ACC112 (cell line): ENCODE measurements at regions not wholly inside any gene's neighbourhood (a gene's known extent, or its start where the extent isn't known, plus 50 kb on each side); places are given as distances from the start of the nearest gene placed in this dataset.

Source experiments
- H2AFZ ChIP-seq: fragments of 200-600 bp; sonication (generic); one replicate; pipeline ENCODE4 v1.6.0; 2017; ENCODE audit warnings: antibody characterized with exemption, low read length; ENCODE audit not compliant: unreplicated experiment
- H3K27ac ChIP-seq: fragments of 200-600 bp; sonication (generic); 2 replicates; pipeline ENCODE4 v1.5.1; 2014; ENCODE audit warnings: low read depth, mild to moderate bottlenecking, antibody characterized with exemption, low read length, moderate library complexity
- H3K27me3 ChIP-seq: fragments of 200-600 bp; sonication (generic); 2 replicates; pipeline ENCODE4 v1.6.1; 2014; ENCODE audit warnings: mild to moderate bottlenecking, antibody characterized with exemption, low read length, moderate library complexity, mixed read lengths; ENCODE audit not compliant: insufficient read depth
- H3K36me3 ChIP-seq: fragments of 200-600 bp; sonication (generic); 2 replicates; pipeline ENCODE4 v1.6.1; 2016; ENCODE audit warnings: mild to moderate bottlenecking, antibody characterized with exemption, low read length, moderate library complexity, mixed read lengths; ENCODE audit not compliant: insufficient read depth
- H3K4me1 ChIP-seq: fragments of 200-600 bp; sonication (generic); one replicate; pipeline ENCODE4 v1.6.1; 2016; ENCODE audit warnings: low read length, mixed read lengths; ENCODE audit not compliant: insufficient read depth, unreplicated experiment, control insufficient read depth
- H3K4me3 ChIP-seq: fragments of 200-600 bp; sonication (generic); 2 replicates; pipeline ENCODE4 v1.5.1; 2014; ENCODE audit warnings: mild to moderate bottlenecking, low read depth, low read length
- H3K79me2 ChIP-seq: fragments of 200-600 bp; sonication (generic); one replicate; pipeline ENCODE4 v1.6.0; 2016; ENCODE audit warnings: low read length; ENCODE audit not compliant: control insufficient read depth, unreplicated experiment, insufficient read depth

DNA sequence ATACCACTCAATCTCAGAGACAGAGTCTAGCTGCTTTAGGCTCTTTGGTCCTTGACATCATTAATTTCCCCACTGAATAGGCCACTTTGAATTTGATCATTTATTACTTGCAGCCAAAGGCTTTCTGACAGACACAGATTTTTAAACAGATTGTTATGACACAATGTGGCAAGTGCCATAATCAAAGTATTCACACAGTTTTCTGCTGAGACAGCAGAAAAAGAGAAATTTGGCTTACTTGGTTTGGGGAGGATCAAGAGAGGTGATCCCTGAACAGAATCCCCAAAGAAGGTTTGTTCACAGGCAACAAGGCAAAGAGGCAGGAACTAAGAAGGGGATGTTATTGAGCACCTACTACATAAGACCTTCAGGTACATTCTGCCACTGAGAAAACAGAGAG lies 138.0 kb upstream of the TOP1 start:
- no peaks in the 10 kb centered on the region for H3K27me3 ChIP-seq
- no peaks in the 10 kb centered on the region for H3K36me3 ChIP-seq
- H2AFZ ChIP-seq, result no peak overlapping the region
- H3K4me1 ChIP-seq, result no peaks in the 10 kb centered on the region
- H3K79me2 ChIP-seq, result no peaks in the 10 kb centered on the region
- H3K27ac ChIP-seq, result no peak overlapping the region
- H3K4me3 ChIP-seq, result no peak overlapping the region

DNA sequence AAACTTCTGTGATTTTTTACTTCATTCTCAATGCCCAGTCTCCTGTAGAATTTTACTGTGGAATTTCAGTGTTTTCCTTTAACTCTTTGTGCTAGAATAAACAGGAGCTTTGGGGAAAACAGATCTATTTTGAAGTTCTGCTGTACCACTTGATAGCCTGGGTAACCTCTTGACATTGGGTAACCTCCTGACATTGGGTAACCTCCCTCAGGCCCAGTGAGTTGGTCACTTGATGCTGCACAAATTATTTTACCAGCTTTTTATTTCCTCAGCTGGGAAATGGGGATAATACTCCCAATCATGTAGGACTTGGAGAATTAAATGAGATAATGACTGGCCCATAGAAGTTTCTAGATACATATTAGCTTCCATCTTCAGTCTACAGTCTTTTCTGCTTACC lies 137.3 kb upstream of the TOP1 start:
- H2AFZ ChIP-seq, result no peak overlapping the region
- H3K79me2 ChIP-seq, result no peaks in the 10 kb centered on the region
- no peaks in the 10 kb centered on the region for H3K27me3 ChIP-seq
- no peak overlapping the region for H3K4me3 ChIP-seq
- no peaks in the 10 kb centered on the region for H3K36me3 ChIP-seq
- no peaks in the 10 kb centered on the region for H3K4me1 ChIP-seq
- no peak overlapping the region for H3K27ac ChIP-seq

DNA sequence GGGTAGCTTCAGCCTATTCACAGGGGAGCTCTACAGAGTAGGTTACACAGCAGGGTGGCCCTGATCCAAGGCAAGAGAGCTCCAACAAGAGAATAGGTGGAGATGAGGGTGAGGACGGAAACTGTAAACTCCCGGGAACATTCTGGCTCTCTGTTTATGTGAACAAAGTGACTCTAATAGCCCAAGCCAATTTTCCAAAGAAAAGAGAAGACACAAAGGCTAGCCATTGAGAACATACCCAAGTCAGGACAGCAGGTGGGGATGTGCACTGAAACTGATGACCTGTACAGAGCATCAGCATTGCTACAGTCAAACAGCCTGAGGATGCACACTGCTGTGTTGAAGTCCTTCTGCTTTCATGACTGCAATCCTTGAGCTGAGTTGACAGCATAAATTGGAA lies 136.0 kb upstream of the TOP1 start:
- no peaks in the 10 kb centered on the region for H3K36me3 ChIP-seq
- no peaks in the 10 kb centered on the region for H3K27me3 ChIP-seq
- no peak overlapping the region for H2AFZ ChIP-seq
- H3K4me1 ChIP-seq, result no peaks in the 10 kb centered on the region
- H3K79me2 ChIP-seq, result no peaks in the 10 kb centered on the region
- no peak overlapping the region for H3K4me3 ChIP-seq
- no peak overlapping the region for H3K27ac ChIP-seq

DNA sequence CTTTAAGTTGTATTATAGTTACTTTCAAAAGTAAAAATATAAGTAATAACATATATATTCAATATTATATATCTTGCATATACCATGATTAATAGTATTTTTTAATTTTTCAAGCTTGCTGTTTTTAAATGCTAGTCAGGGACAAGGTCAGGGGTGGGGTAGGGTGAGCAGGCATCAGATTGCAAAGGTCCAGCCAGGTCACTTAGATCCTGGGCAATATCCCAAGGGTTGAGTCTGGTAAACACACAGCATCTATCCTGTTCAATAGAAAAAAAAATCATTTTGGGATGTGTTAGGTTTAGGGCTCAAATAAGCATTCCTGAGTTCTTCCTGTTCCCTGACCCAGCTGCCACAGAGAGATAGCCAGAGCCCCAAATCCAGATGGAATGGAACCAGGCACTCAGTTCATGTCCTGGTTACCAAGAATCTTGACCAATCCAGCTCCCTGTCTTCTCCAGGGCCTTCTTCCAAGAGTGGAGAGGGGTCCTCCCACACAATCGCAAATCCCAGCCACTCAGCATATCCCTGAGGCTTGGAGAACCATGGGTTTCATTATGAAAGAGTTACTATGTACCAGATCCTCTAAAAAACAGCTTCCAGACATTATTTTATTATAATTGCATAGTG lies 134.9 kb upstream of the TOP1 start:
- Histone ChIP-seq H3K4me1 (no peaks in the 10 kb centered on the region), H3K27ac (no peak overlapping the region)

DNA sequence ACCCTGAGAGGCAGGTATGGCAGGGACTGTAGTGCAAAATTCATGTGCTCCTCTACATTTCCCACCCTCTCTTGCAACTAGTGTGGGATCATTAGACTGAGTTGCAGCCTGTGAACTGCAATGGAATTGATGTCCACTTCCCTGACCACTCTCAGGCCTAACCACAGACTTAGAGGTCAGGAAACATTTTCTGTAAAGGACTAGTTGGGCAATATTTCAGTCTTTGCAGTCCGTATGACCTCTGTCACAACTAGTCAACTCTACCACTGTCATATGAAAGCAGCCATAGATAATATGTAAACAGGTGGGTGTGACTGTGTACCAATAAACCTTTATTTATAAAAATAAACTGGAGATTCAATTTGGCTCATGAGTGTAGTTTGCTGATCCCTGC lies 134.4 kb upstream of the TOP1 start:
- Histone ChIP-seq H3K27ac (no peak overlapping the region), H3K36me3 (no peaks in the 10 kb centered on the region), H3K79me2 (no peaks in the 10 kb centered on the region), H3K27me3 (no peaks in the 10 kb centered on the region), H3K4me3 (no peak overlapping the region), H2AFZ (no peak overlapping the region), H3K4me1 (no peaks in the 10 kb centered on the region)

More for the DNA sequence above, 134.9 kb upstream of the TOP1 start:
- no peaks in the 10 kb centered on the region for H3K79me2 ChIP-seq
- no peak overlapping the region for H3K4me3 ChIP-seq
- no peak overlapping the region for H2AFZ ChIP-seq
- no peaks in the 10 kb centered on the region for H3K36me3 ChIP-seq
- H3K27me3 ChIP-seq, result no peaks in the 10 kb centered on the region

GRCh38 chr20:40895182-40895581 lies 133.4 kb upstream of the TOP1 start:
- Histone ChIP-seq H3K79me2 (no peaks in the 10 kb centered on the region), H3K4me1 (no peaks in the 10 kb centered on the region), H3K36me3 (no peaks in the 10 kb centered on the region), H2AFZ (no peak overlapping the region), H3K27me3 (no peaks in the 10 kb centered on the region), H3K27ac (no peak overlapping the region), H3K4me3 (no peak overlapping the region)

- no peaks in the 10 kb centered on the region for H3K4me1 ChIP-seq
- no peaks in the 10 kb centered on the region for H3K36me3 ChIP-seq
- no peak overlapping the region for H3K4me3 ChIP-seq
- H3K27me3 ChIP-seq, result no peaks in the 10 kb centered on the region
- H3K79me2 ChIP-seq, result no peaks in the 10 kb centered on the region
- no peak overlapping the region for H3K27ac ChIP-seq
- no peak overlapping the region for H2AFZ ChIP-seq
Measured at GRCh38 chr20:40896814-40897700, 131.6 kb upstream of the TOP1 start.

DNA sequence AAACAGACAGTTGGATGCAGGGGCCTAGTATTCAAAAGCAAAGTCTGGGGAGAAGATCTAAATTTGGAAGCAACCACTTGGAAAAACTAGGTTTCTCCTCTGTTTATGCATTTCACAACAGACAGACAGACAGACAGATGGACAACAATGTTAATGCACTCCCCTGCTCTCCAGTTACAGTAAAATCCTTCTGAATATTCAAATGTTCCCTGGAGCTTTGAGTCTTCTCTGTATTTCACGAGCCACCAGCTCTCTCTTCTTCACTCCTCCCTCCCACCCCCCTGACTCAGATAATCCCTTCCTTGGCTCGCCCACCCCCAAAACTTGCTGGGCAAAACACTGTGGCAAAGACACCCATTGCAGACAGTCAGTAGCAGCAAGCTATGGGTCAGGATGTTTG lies 129.3 kb upstream of the TOP1 start:
- no peaks in the 10 kb centered on the region for H3K4me1 ChIP-seq
- no peak overlapping the region for H3K4me3 ChIP-seq
- H3K36me3 ChIP-seq, result no peaks in the 10 kb centered on the region
- no peaks in the 10 kb centered on the region for H3K79me2 ChIP-seq
- H3K27ac ChIP-seq, result no peak overlapping the region
- H2AFZ ChIP-seq, result no peak overlapping the region
- no peaks in the 10 kb centered on the region for H3K27me3 ChIP-seq

DNA sequence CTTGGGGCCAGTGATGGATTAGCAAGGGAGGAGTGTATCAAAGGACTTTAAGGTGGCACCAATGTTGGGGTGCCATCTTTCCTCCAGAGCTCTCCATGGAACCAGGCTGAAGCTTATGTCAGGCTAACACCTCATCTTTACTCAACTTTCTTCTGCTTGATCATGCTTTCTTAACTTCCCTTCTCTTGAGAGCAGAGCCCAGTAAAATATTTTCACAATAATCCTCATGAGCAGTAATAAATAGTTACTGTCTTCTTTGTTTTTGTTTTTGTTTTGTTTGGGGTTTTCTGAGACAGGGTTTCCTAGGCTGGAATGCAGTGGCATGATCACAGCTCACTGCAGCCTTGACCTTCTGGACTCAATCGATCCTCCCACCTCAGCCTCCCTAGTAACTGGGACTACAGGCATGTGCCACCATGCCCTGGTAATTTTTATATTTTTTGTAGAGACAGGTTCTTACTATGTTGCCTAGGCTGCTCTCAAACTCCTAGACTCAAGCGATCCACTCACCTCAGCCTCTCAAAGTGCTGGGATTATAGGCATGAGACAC lies 127.9 kb upstream of the TOP1 start:
- no peaks in the 10 kb centered on the region for H3K27me3 ChIP-seq
- H3K79me2 ChIP-seq, result no peaks in the 10 kb centered on the region
- H3K36me3 ChIP-seq, result no peaks in the 10 kb centered on the region
- no peaks in the 10 kb centered on the region for H3K4me1 ChIP-seq
- H3K4me3 ChIP-seq, result no peak overlapping the region
- H3K27ac ChIP-seq, result no peak overlapping the region
- no peak overlapping the region for H2AFZ ChIP-seq

DNA sequence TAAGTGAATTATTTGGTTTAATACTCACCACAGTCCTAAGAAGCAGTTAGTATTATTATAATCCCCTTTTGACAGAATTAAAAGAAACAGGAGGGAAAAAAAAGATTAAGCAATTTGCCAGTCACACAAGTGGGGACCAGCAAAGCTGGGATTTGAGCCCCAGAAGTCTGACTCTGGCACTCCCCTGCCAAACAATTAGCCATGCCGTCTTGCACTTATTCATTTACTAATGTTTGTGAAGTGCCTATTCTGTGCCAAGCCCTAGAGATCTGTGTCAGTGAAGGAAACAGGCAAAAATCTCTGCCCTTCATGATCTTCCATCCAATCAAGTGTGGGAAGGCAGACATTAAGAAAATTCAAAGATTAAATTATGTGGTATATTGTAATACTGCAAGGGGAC lies 126.0 kb upstream of the TOP1 start:
- H3K4me3 ChIP-seq, result no peak overlapping the region
- no peaks in the 10 kb centered on the region for H3K79me2 ChIP-seq
- no peaks in the 10 kb centered on the region for H3K36me3 ChIP-seq
- H3K4me1 ChIP-seq, result no peaks in the 10 kb centered on the region
- H2AFZ ChIP-seq, result no peak overlapping the region
- no peak overlapping the region for H3K27ac ChIP-seq
- H3K27me3 ChIP-seq, result no peaks in the 10 kb centered on the region

GRCh38 chr20:40908309-40908708 lies 120.3 kb upstream of the TOP1 start:
- H3K27me3 ChIP-seq, result no peaks in the 10 kb centered on the region
- no peaks in the 10 kb centered on the region for H3K79me2 ChIP-seq
- H3K4me3 ChIP-seq, result no peak overlapping the region
- no peaks in the 10 kb centered on the region for H3K4me1 ChIP-seq
- no peak overlapping the region for H2AFZ ChIP-seq
- H3K27ac ChIP-seq, result no peak overlapping the region
- no peaks in the 10 kb centered on the region for H3K36me3 ChIP-seq
